A673 (cell line): ENCODE measurements at regions not wholly inside any gene's neighbourhood (a gene's known extent, or its start where the extent isn't known, plus 50 kb on each side); places are given as distances from the start of the nearest gene placed in this dataset.

ENCODE experiments used
- BruUV-seq: library from RNA; stranded (reverse); fragments of 400-500 nt; replicated peaks from 2 replicates; lab custom pipeline; 2021; lab: Mats Ljungman, UMichigan
- CTCF ChIA-PET: fragments of 300-600 bp; sonication (Branson Sonifier 250); formaldehyde crosslinking; loops from one replicate; lab custom pipeline; 2022; ENCODE audit warnings: antibody characterized with exemption; lab: Charles Lee
- POLR2A ChIA-PET: fragments of 300-600 bp; sonication (Branson Sonifier 250); formaldehyde crosslinking; loops from one replicate; lab custom pipeline; 2022; ENCODE audit warnings: antibody characterized with exemption; ENCODE audit not compliant: low non-redundant PET; lab: Charles Lee
- DNase-seq: peaks from one replicate; pipeline ENCODE4 v3.0.0-alpha.2; 2015; ENCODE audit warnings: low spot score
- H3K27ac ChIP-seq: fragments of 200-600 bp; sonication (generic); 2 replicates; pipeline ENCODE4 v1.5.1; 2016; ENCODE audit warnings: mixed run types, low read depth, mild to moderate bottlenecking, mixed read lengths, antibody characterized with exemption, low read length; ENCODE audit not compliant: poor library complexity, severe bottlenecking
- H3K27me3 ChIP-seq: fragments of 200-600 bp; sonication (generic); replicated peaks from 2 replicates; pipeline ENCODE4 v1.6.1; 2017; ENCODE audit warnings: mixed run types, low read depth, mild to moderate bottlenecking, mixed read lengths, antibody characterized with exemption, low read length; ENCODE audit not compliant: insufficient read depth, poor library complexity
- H3K36me3 ChIP-seq: fragments of 200-600 bp; sonication (generic); 2 replicates; pipeline ENCODE4 v1.6.1; 2016; ENCODE audit warnings: mixed run types, mild to moderate bottlenecking, mixed read lengths, antibody characterized with exemption, low read length; ENCODE audit not compliant: insufficient read depth, poor library complexity, severe bottlenecking
- H3K4me1 ChIP-seq: fragments of 200-600 bp; sonication (generic); 2 replicates; pipeline ENCODE4 v1.6.1; 2017; ENCODE audit warnings: mixed run types, mild to moderate bottlenecking, mixed read lengths, antibody characterized with exemption, low read length; ENCODE audit not compliant: insufficient read depth, poor library complexity, severe bottlenecking
- H3K4me3 ChIP-seq: fragments of 200-600 bp; sonication (generic); 2 replicates; pipeline ENCODE4 v1.5.1; 2016; ENCODE audit warnings: low read depth, mixed run types, mild to moderate bottlenecking, mixed read lengths, low read length; ENCODE audit not compliant: poor library complexity, severe bottlenecking
- H3K9me3 ChIP-seq: fragments of 200-600 bp; sonication (generic); 2 replicates; pipeline ENCODE4 v1.6.1; 2016; ENCODE audit warnings: mixed run types, low read depth, mild to moderate bottlenecking, mixed read lengths, antibody characterized with exemption, low read length; ENCODE audit not compliant: poor library complexity, severe bottlenecking
- CTCF ChIP-seq: fragments of 300-800, 200-600 bp; sonication (generic); conservative IDR thresholded peaks from 2 replicates; pipeline ENCODE4 v1.5.1; 2017; ENCODE audit warnings: low read depth, mild to moderate bottlenecking, antibody characterized with exemption, low read length, moderate library complexity, mixed read lengths
- EZH2 ChIP-seq: fragments of 200-600 bp; sonication (generic); IDR thresholded peaks from 2 replicates; pipeline ENCODE4 v1.6.1; 2017; ENCODE audit warnings: borderline replicate concordance, low read depth, mild to moderate bottlenecking, mixed read lengths, antibody characterized with exemption, low read length; ENCODE audit not compliant: poor library complexity, severe bottlenecking
- intact Hi-C: fragments of 100-400 bp; cut with micrococcal nuclease; formaldehyde crosslinking; loops from one replicate; pipeline ENCODE4 v1.10.0; 2022; ENCODE audit not compliant: unreplicated experiment

- Histone ChIP-seq H3K4me1 (no peaks in the 10 kb centered on the region), H3K27me3 (no peaks in the 10 kb centered on the region), H3K4me3 (no peak overlapping the region), H3K9me3 (no peaks in the 10 kb centered on the region), H3K36me3 (no peaks in the 10 kb centered on the region), H3K27ac (no peak overlapping the region)
- CTCF ChIA-PET, result no interaction called here
- DNase-seq, result no peak
- intact Hi-C loops, result no loop called here
- BruUV-seq, result no TSS peak
- POLR2A ChIA-PET, result no interaction called here
- TF ChIP-seq EZH2, result no peak
- TF ChIP-seq CTCF, result no peak
Observed at GRCh38 chr1:194067772-194068171, 881.4 kb upstream of the B3GALT2 start.

DNA sequence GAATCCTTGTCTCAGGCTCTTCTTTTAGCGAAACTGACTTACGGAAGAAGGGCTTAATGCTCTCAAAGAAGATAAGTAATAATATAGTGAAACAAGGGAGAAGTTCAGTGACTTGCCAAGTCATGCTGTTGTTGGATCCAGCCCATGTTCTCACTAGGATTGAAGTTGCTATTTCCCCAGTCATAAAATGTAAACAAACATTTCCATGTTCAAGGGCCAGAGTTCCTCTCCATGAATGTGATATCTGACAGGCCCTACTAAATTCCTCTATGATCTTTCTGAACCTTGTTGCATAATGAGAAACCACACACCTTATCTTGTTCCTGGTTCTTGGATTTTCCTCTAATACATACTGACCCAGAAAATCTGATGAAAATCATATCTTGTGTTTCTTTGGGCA lies 876.5 kb upstream of the B3GALT2 start:
- TF ChIP-seq CTCF, result no peak
- TF ChIP-seq EZH2, result no peak
- BruUV-seq, result no TSS peak
- H3K27ac ChIP-seq, result no peak overlapping the region
- intact Hi-C loops, result no loop called here
- H3K9me3 ChIP-seq, result no peaks in the 10 kb centered on the region
- no peaks in the 10 kb centered on the region for H3K4me1 ChIP-seq
- ChIA-PET POLR2A (no interaction called here), CTCF (no interaction called here)
- H3K4me3 ChIP-seq, result no peak overlapping the region
- DNase-seq, result no peak
- no peaks in the 10 kb centered on the region for H3K27me3 ChIP-seq
- H3K36me3 ChIP-seq, result no peaks in the 10 kb centered on the region

- H3K4me1 ChIP-seq, result no peaks in the 10 kb centered on the region
- BruUV-seq, result no TSS peak
- ChIA-PET POLR2A (no interaction called here), CTCF (no interaction called here)
- no peak for DNase-seq
- no peaks in the 10 kb centered on the region for H3K9me3 ChIP-seq
- H3K4me3 ChIP-seq, result no peak overlapping the region
- no peak overlapping the region for H3K27ac ChIP-seq
- TF ChIP-seq CTCF (no peak), EZH2 (no peak)
- intact Hi-C loops, result no loop called here
- no peaks in the 10 kb centered on the region for H3K27me3 ChIP-seq
- no peaks in the 10 kb centered on the region for H3K36me3 ChIP-seq
Observed at GRCh38 chr1:194062526-194062925, 876.1 kb upstream of the B3GALT2 start.
